DOHH2 (cell line): ENCODE measurements at regions not wholly inside any gene's neighbourhood (a gene's known extent, or its start where the extent isn't known, plus 50 kb on each side); places are given as distances from the start of the nearest gene placed in this dataset.

Experiments
- EZH2phosphoT487 ChIP-seq: fragments of 200-600 bp; sonication (generic); IDR thresholded peaks from 2 replicates; pipeline ENCODE4 v1.6.1; 2017; ENCODE audit warnings: borderline replicate concordance, mild to moderate bottlenecking, antibody characterized with exemption, low read length, moderate library complexity, mixed read lengths
- TF ChIP-seq, protein P1 (sequence below): fragments of 200-600 bp; sonication (generic); IDR thresholded peaks from one replicate; pipeline ENCODE4 v1.5.1; 2014; ENCODE audit warnings: antibody characterized with exemption, mild to moderate bottlenecking, low read depth, low read length; ENCODE audit not compliant: poor library complexity, severe bottlenecking

DNA sequence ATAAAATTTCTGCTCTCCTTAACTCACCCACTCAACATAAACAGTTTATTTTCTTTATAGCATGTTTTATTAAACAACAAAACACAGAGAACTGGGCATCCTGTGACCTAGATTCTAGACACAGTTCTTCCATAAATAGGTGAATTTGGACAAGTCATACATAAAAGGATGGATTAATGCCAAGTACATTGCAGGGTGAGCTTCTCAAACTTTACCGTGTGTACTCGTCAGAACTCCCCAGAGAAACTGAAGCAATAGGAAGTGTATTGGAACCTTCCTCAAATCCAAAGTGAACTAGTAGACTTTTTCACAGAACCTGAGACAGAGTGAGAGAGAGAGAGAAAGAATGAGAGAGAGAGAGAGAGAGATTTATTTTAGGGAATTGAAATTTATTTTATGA is 139.7 kb downstream of the CD47 start:
- TF ChIP-seq, protein P1, sequence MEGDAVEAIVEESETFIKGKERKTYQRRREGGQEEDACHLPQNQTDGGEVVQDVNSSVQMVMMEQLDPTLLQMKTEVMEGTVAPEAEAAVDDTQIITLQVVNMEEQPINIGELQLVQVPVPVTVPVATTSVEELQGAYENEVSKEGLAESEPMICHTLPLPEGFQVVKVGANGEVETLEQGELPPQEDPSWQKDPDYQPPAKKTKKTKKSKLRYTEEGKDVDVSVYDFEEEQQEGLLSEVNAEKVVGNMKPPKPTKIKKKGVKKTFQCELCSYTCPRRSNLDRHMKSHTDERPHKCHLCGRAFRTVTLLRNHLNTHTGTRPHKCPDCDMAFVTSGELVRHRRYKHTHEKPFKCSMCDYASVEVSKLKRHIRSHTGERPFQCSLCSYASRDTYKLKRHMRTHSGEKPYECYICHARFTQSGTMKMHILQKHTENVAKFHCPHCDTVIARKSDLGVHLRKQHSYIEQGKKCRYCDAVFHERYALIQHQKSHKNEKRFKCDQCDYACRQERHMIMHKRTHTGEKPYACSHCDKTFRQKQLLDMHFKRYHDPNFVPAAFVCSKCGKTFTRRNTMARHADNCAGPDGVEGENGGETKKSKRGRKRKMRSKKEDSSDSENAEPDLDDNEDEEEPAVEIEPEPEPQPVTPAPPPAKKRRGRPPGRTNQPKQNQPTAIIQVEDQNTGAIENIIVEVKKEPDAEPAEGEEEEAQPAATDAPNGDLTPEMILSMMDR = no peak
- TF ChIP-seq EZH2phosphoT487 = no peak
